HCT116 (cell line): ENCODE measurements at regions not wholly inside any gene's neighbourhood (a gene's known extent, or its start where the extent isn't known, plus 50 kb on each side); places are given as distances from the start of the nearest gene placed in this dataset.

Experiments used
- ATF3 ChIP-seq: IDR thresholded peaks from 2 replicates; pipeline ENCODE4 v1.6.1; 2012
- CTCF ChIP-seq, 3 experiments: fragments of 200-600 bp in 1 of 3; sonication (generic) in 1 of 3; IDR thresholded peaks in 2 of 3; conservative IDR thresholded peaks in 1 of 3; 2 replicates each; pipeline ENCODE4 v1.5.1; 2012 to 2017; ENCODE audit warnings: low read depth in 2 of 3, low read length in 2 of 3, antibody characterized with exemption in 1 of 3, borderline replicate concordance in 1 of 3, control low read depth in 1 of 3, mild to moderate bottlenecking in 1 of 3, mixed read lengths in 1 of 3, mixed run types in 1 of 3, moderate library complexity in 1 of 3; ENCODE audit not compliant: insufficient read depth in 1 of 3
- EZH2 ChIP-seq: fragments of 200-600 bp; sonication (generic); IDR thresholded peaks from 2 replicates; pipeline ENCODE4 v1.6.1; 2017; ENCODE audit warnings: antibody characterized with exemption, mixed run types
- EZH2phosphoT487 ChIP-seq: fragments of 200-600 bp; IDR thresholded peaks from 2 replicates; pipeline ENCODE4 v1.6.1; 2018; ENCODE audit warnings: antibody characterized with exemption, borderline replicate concordance
- FOSL1 ChIP-seq: IDR thresholded peaks from 2 replicates; pipeline ENCODE4 v1.6.1; 2012; ENCODE audit warnings: low read depth
- POLR2A ChIP-seq: IDR thresholded peaks from 2 replicates; pipeline ENCODE4 v1.7.0; 2011; ENCODE audit warnings: borderline replicate concordance; ENCODE audit not compliant: insufficient read depth, insufficient read length; ENCODE audit errors: extremely low read depth
- POLR2AphosphoS5 ChIP-seq: IDR thresholded peaks from 2 replicates; pipeline ENCODE4 v1.6.1; 2011; ENCODE audit warnings: mild to moderate bottlenecking, low read depth, low read length, moderate library complexity
- REST ChIP-seq: IDR thresholded peaks from 2 replicates; pipeline ENCODE4 v1.6.1; 2012; ENCODE audit warnings: low read depth
- SP1 ChIP-seq: IDR thresholded peaks from 2 replicates; pipeline ENCODE4 v1.6.1; 2012; ENCODE audit warnings: low read depth
- YY1 ChIP-seq: IDR thresholded peaks from 2 replicates; pipeline ENCODE4 v1.6.1; 2011; ENCODE audit warnings: low read length, low read depth, moderate library complexity, mild to moderate bottlenecking; ENCODE audit not compliant: insufficient replicate concordance; ENCODE audit errors: extremely low read depth
- ZBTB33 ChIP-seq: IDR thresholded peaks from 2 replicates; pipeline ENCODE4 v1.6.1; 2011; ENCODE audit warnings: mild to moderate bottlenecking, low read length, moderate library complexity; ENCODE audit not compliant: insufficient replicate concordance; ENCODE audit errors: extremely low read depth
- ZNF274 ChIP-seq: fragments of 200-500 bp; sonication (Bioruptor generic); IDR thresholded peaks from 2 replicates; pipeline ENCODE4 v1.6.1; 2014; ENCODE audit warnings: mild to moderate bottlenecking, low read depth, low read length, inconsistent platforms

GRCh38 chr21:35335951-35336446, 286.9 kb upstream of the RUNX1 start:
- TF ChIP-seq ZNF274 (no peak), CTCF (IDR thresholded peaks at IDR 0.05 in 2 of 3, conservative IDR thresholded peaks at IDR 0.05 in 1 of 3; ENCODE audit: borderline replicate concordance in 1 of 3, insufficient read depth in 1 of 3, low read depth in 2 of 3, low read length in 2 of 3) (no peak), EZH2phosphoT487 (no peak), ATF3 (no peak), POLR2AphosphoS5 (no peak), SP1 (no peak), EZH2 (no peak), REST (no peak), ZBTB33 (no peak), YY1 (no peak), POLR2A (no peak), FOSL1 (no peak)
